Pons (tissue), 1 donor: ENCODE measurements at regions not wholly inside any gene's neighbourhood (a gene's known extent, or its start where the extent isn't known, plus 50 kb on each side); places are given as distances from the start of the nearest gene placed in this dataset.
A peak's percentile ranks its signal among the peaks of the same experiment; 100 is the strongest.
"Not testable (repeated sequence)": the region's sequence is repeated elsewhere in the genome, so short reads cannot be mapped to it uniquely, and the experiment has no call there.

Experiments
- DNase-seq: peaks from one replicate; pipeline ENCODE4 v3.0.0-alpha.2; 2016; ENCODE audit warnings: low spot score

DNA sequence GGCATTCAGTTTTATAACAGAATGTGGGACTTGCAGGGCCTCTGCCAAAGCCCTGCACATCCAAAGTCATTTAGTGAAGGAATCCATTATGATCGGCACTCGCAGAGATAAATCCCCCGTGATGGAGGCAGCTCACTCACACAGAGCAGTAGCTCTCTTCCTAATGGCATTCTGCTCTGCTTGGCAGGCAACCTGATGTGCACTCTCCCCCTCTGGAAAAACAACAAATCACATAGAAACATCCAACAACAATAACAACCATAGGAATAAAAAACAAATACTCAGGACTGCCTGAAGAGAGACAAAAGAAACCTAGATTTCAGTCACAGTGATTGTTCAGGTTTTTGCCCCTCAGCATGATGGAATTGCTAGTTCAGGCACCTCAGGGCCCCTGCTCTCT lies 59.7 kb downstream of the NAA11 start:
- no peak for DNase-seq

DNA sequence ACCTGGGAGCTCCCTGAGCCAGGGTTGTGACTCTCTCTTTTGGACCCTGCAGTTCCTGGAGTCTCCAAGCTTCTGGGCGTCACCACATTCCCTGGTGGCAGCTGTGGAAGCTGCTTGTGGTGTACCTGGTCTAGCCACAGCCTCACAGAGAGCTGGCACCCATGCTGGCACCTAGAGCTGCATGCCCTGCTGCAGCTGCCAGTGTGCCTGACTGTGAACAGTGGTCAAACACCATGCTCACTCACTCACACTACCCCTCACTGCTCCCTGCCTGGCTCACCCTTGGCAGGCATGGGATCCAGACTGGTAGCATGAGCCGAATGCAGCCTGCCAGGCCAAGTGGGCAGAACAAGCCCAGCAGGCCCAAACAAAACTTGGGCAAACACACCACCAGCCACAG lies 66.6 kb downstream of the NAA11 start:
- no peak for DNase-seq

DNA sequence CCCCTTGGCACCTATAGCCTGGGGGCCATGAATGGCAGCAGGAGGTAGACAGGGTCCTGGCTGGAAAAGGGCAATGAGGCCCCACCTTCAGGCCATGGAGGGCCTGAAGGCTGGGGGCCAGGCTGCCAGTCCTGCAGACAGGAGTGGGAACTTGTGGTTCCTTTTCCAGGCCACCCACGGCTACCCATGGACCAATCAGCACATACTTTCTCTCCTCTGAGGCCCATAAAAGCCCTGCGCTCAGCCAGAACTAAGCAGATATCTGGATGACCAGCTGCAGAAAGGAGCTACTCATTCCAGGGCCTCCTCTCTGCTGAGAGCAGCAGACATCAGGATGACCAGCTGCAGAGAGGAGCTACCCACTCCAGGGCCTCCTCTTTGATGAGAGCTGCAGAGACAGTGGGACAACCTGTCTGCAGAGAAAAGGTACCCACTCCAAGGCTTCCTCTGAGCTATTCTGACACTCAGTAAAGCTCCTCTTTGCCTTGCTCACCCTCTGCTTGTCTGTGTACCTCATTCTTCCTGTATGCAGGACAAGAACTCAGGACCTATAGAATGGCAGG lies 67.2 kb downstream of the NAA11 start:
- no peak for DNase-seq

DNA sequence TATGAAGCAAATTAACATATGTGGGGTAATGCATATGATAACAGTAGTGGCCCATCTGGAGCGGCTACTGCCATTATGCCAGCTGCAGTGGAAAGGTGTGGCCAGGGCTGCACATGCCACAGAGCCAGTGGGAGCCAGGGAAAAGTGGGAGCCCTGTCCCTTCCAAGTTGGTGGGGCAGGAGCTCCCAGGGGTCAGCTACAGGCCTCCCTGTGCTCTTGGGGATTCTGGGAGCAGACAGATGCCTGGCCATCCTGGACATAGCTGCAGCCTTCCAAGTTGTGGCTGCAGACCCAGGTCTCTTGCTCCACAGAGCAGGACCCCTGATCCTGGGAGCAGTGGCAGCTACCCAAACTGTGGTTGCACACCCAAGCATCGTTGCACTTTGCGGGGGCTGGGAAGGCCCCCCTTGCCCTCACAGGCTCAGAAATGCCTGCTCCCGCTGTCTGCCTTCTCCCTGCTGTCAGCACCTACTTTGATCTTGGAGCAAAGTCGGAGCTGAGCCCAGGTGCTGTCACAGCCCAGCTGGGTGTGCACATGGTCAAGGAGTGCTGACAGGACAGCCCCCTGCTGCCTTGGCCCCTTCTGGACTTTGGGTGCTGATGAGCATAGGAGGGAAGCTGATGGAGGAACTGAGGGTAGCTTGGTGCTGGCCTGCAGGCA lies 67.8 kb downstream of the NAA11 start:
- DNase-seq, result no peak

DNA sequence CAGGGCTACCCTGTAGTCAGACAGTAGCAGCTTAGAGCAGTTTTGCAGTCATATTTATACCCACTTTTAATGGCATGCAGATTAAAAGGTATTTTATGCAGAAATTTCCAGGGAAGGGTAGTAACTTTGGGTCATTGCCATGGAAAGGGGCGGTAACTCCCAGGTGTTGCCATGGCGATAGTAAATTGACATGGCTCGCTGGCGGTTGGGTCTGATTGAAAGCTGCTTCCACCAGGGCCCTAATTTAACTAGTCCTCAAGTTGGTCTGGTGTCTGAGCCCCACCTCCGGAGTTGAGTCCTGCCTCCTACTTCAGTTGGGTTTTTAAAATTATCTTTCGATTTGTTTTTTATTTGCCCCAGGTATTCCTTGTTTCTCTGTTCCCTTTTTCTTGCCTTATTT lies 70.1 kb downstream of the NAA11 start:
- no peak for DNase-seq

DNA sequence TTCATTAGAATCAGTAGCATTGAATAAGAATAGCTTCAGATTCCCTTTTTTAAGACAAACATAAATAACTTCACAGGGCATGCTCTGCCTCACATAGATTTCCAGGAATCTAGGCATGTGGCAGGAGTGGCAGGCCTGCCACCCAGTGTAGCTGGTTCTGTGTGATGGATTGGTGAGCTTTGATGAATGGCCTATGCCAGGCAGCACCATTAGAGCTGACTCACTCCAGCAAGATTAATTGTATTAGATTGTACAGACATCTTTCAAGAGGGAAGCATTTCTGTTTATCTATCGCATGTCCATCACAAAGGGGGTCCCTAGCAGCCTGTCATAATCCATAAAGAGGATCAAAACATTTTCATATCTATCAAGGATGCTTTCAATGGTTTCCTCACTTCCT lies 71.9 kb downstream of the NAA11 start:
- DNase-seq, result no peak

DNA sequence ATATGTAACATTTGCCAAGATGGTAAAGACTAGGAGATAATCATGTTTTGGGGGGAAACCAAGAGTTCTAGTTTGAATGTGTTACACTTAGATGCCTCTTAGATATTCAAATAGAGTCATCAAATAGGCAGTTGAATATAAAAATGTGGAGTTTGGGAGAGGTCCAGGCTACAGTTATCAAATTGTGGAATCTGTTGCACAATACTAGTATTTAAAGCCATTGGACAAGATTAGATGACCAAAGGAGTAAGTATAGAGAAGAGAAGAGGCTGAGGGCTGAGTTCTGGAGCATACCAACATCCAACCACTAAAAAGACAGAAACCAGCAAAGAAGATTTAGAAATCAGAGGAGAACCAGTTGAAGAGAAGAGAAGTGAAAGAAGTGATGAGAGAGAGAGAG lies 72.7 kb downstream of the NAA11 start:
- DNase-seq, result no peak

DNA sequence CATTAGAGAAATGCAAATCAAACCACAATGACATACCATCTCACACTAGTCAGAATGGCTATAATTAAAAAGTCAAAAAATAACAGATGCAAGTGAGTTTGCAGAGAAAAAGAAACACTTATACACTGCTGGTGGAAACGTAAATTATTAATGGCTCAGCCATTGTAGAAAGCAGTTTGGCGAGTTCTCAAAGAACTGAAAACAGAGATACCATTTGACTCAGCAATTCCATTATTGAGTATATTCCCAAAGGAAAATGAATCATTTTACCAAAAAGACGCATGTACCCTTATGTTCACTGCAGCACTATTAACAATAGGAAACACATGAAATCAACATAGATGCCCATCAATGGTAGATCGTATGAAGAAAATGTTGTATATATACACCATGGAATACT lies 75.0 kb downstream of the NAA11 start:
- DNase-seq, result no peak

DNA sequence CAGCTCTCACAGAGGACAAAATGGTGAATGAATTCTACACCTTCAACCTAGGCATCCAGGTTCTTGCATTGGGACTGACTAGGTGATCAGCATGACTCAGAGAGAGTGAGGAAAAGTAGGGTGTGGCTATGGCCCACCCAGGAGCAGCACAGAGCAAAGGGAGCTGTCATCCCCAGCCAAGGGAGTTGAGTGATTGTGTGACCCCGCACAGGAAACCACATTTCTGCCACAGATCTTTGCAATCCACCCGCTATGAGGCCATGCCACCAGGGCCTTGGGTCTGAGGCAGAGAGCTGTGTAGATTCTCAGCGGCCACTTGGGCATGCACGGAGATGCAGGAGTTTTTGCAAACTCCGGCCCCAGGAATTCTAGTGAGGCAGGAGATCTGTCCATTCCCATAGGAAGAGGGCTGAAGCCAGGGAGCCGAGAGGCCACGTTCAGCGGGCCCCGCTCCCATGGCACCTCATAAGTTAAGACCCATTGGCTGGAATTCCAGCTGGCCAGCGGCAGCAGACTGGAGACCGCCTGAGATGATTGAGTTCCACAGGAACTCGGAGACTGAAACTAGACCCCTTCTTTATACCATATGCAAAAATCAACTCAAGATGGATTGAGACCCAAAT lies 75.9 kb downstream of the NAA11 start:
- DNase-seq, result no peak

DNA sequence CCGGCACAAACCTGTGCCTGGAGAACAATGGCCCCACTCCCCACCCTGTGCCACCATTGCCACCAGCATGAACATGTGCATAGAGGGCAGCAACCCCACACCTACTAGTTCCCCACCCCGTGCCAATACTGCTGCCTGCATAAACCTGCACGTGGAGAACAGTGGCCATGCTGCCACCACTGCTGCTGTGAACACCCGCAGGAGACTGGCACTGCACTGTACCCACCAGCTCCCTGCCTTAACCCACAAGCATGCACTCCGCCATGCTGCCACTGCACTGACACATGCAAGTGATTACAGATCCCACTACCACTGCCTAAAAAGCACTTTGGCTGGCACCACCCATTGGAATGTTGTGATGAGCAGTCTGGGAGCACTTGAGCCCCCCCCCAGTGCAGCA lies 77.3 kb downstream of the NAA11 start:
- no peak for DNase-seq

DNA sequence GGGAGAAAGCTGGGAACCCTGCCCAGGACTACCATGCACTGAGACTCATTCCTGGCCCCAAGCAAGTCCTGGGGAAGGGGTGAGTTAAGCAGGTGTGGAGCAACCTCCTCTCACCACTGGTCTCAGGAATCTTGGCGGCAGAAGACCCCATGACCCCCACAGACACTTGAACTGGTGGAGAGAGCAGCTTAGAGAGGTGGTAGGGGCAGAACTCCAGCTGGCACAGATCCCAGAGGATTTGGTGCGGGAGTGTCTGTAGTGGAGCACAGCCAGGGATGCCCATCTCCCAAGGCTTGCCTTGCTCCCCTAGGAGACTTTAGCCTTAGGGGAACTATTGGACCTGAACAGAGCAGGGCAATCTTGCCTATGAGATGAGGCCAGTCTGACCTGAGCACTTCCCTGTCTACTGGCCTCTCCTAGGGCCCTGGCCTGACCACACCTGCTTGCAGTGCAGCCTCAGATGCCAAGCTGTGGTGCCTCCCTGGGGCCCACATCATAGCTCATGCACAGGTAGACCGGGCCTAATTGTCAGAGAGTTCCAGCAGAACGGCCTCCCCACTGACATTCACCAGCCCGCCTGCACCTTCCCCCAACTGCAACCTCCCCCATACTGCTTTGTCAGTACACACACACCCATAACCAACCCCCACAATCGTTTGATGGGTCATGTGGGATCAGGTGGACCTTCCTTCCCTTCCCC lies 78.0 kb downstream of the NAA11 start:
- no peak for DNase-seq

DNA sequence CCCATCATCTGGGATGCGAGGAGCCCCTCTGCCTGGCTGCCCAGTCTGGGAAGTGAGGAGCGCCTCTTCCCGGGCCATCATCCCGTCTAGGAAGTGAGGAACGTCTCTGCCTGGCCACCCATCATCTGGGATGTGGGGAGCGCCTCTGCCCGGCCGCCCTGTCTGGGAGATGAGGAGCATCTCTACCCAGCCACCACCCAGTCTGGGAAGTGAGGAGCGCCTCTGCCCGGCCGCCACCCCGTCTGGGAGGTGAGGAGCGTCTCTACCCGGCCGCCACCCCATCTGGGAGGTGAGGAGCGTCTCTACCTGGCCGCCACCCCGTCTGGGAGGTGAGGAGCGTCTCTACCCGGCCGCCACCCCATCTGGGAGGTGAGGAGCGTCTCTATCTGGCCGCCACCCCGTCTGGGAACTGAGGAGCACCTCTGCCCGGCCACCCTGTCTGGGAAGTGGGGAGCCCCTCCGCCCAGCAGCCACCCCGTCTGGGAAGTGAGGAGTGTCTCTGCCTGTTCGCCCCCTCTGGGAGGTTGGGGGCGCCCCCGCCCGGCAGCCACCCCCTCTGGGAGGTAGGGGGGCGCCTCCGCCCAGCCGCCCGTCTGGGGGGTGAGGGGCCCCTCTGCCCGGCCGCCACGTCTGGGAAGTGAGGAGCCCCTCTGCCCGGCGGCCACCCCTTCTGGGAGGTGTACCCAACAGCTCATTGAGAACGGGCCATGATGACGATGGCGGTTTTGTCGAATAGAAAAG lies 80.5 kb downstream of the NAA11 start:
- DNase-seq, result not testable (repeated sequence)

DNA sequence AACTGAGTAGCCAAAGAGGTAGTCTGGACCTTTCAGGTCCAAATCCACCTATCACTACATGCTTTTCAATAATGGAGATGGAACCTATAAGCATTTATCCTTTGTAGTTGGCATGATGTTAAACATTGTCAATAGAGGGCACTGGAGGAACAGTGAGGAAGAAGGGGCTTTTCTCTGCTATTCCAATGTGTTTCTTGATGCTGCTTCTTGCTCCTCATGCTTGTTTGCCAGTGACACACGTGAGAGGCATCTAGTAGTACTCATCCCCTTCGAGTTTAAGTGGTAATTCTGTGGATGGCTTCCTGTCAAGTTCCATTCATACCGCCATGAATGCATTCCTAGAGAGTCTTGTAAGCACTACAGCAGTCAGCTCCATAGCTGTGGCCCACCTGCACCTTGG lies 84.0 kb downstream of the NAA11 start:
- DNase-seq, result no peak

DNA sequence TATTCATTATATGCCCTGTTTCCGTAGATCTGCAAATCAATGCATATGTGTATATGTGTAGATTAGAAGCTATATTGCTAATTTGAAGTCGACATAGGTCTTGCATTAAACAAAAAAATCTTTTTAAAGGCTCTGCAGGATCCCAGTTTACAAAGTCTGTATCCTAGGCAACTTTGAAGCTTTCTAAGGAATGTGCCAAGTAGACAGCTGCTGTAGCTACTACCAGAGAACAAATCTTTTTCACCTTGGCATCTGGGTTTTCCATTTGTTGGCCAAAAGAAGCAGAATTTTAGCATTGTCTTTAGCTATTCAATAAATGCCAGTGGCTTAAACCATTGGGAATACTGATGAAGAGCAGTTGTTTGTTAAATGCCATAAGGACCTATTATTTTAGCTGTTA lies 88.0 kb downstream of the NAA11 start:
- peak; percentile 21 for DNase-seq

DNA sequence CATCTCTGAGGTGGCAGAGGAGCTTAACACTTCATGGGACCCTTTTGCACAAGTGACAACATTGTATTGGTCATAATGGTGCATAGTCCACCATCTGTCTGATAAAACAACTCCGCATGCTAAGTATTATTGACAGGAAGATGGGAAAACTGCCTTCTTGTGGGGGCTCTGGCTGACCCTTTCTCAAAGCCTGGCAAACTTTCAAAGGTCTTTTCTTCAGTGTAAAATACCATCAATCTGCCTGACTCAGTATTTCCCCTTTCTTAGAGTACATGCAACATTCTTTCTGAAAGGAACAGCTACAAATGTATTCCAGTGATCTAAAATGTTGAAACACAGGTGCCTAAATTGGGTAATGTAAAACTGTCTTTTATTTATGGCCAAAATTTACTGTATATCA lies 89.1 kb downstream of the NAA11 start:
- DNase-seq, result no peak

DNA sequence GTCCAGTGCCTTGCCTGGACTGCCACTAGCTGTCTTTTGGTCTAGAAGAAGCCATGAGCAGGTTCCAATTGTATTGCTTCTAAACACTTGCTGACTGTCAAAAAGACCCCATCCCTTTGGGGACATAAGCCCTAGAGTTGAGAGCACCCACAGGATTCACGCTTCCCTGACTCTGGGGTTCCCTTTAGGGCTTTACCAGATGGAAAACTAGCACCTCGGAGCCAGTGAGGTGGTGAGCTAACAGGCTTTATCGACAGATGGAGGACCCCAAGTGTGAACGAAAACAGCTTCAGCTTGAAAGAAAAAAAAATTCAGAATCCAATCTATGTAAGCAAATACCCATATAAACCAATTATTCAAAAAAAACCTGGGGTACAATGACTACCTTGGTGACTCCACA lies 90.8 kb downstream of the NAA11 start:
- no peak for DNase-seq

DNA sequence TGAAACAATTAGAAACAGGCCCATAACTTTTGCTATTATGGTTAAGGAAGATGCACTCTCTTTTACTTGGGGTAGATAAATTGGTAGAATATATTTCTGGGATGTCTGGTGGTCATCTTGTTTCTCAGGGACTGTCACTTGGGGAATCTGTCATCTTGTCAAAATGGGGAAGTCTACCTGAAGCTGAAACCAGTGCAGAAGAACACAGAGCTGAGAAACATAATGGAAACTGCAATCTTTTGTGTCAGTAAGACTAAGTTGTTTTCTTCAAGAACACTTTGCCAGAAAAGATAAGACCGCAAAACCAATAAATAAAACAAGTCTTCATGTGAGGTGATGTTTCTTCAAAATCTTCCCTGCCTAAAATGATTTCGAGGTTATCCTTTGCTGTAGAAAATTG lies 92.0 kb downstream of the NAA11 start:
- DNase-seq, result no peak

DNA sequence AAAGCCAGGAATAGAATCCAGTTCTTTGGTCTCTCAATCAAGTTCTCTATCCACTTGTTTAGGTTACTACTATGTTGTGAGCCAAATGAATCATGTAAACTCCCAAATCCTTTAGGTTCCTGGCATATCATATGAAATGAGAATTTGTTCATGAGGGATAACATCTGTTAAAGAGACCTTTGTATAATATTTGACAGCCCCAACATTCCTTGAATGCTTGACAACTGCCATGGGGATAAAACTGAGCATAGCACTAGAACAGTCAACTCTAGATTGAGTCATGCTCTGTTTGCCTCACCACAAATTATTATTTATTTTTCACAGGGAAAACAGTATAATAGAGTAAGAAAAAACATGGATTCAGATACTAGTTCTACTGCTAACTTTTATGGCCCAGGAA lies 93.3 kb downstream of the NAA11 start:
- DNase-seq, result no peak

DNA sequence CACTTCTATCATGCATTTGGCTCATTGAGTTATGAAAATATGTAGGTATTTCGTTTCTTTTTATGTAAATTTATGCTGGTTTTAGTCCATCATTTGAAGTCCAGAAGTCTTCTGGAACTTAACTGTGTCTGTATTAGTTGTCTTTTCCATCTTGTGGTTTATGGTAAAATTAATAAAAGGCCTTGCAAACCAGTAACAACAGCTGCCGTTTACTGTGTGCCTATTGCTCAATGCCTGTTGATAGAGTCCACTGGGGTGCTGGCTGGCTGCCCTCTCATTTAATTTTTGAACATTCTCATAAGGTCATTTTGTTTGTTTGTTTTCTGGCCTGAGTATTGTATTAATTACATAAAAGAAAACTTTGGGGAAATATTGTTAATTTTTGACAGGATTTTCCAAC lies 98.0 kb downstream of the NAA11 start:
- no peak for DNase-seq

DNA sequence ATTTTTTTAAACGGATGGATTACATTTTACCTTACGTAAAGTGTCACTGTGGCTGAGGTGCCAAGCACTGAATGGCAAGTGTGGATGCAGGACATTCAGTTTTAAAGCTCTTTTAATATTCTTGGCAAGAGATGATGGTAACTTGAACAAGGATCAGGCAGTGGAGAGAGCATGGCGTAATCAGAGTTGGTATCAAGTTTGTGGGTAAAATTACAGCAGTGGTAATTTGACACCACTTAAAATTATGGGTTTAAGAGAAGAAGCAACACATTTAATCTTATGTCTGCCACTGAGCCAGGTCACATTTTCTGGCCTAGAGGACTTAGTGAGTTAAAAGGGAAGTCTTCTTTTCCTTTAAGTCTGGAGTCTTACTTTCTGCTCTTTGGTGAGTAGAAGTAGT lies 100.5 kb downstream of the NAA11 start:
- no peak for DNase-seq

DNA sequence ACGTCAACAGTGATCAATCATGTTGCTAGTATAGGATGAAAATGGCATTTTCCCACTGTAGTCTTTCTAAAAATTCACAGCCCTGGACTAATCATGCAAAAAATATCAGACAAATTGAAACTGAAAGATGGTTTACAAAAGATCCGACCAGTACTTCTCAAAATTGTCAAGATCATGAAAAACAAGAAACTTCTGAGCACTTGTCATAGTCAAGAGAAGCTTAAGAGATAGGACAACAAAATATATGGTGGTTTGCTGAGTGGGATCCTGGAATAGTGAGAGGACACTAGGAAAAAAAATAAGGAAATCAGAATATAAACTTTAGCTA lies 101.1 kb downstream of the NAA11 start:
- no peak for DNase-seq

DNA sequence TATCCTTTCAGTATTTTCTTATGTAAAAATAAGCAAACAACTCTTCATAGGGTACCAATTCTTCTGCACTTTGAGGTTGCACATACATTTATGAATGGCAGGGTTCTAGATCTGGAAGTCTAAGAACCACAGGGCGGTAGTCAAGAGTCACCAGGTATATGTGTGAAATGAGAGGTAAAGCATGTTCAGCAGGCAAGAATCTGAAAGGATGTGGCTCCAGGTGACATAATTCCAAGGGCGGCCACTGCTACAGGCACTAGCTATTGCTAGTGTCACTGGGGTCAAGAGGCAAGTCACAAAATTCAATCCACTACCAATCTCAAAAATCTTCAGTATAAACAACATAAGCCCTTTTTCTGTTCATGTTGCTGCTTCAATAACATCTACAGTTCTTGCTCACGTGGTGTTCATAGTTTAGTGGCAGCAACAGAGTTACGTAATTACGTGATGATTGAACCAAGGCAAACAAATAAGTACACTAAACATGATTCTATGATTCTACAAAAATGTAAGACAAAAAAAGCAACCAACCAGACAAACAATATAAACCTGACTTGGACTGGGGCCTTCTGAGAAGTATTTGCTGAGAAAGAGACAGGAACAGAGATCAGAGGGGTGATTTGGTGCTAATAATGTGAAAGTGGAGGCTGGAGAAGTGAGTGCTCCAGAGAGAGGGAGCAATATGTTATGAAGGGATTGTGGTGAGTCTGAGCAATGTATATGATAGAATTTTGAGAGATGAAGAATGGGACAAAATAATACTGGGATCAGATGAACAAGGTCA lies 101.7 kb downstream of the NAA11 start:
- DNase-seq, result no peak
